ENCODE measurements at regions not wholly inside any gene's neighbourhood (a gene's known extent, or its start where the extent isn't known, plus 50 kb on each side); places are given as distances from the start of the nearest gene placed in this dataset.
A peak's percentile ranks its signal among the peaks of the same experiment; 100 is the strongest.

DNA sequence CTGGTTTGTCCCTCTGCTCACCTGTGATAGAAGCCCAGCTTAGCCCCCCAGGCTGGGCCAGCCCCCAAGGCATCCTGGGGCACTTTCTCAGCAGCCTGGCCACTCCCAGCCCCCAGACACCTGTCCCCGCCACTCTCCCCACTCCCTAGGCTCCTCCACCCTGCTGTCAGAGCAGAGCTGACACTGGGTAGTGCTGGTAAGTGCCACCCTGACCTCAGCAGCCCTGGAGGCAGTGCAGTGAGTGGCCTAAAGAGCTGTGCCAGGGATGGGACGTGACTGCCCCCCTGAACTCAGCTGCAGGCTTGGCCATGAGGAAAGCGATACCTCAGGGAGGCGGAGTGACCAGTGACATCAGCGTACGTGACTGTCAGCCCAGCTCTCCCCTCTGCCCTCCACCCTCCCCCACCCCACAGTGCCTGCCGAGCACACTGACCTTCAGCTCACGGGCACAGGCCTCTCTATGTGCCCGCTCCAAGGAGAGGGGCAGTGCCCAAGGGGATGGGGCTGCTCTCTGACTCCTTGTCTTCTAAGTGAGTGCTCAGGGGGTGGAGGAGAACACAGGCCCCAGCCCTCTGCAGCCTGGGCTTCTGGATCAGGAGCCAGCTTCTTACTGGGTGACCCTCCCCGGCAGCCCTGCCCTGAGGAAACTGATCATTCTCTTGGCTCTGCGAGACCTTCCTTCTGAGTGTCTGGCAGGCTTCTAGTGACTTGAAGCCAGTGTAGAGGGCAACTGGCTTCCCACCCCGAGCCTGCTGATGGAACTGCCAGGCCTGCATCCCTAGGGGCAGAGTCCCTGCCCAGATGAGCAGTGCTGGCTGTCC is 172.7 kb downstream of the MRPL14 start:
- Histone ChIP-seq H3K36me3 (no peaks in the 10 kb centered on the region), H3K9me3 (no peaks in the 10 kb centered on the region), H3K4me3 (no peak overlapping the region), H3K4me1 (peaks cover 0 to 10% (median 3%) of the 10 kb centered on the region in 4 donors), H3K27ac (no peak overlapping the region), H3K27me3 (peaks cover 0 to 12% (median 0%) of the 10 kb centered on the region in 3 donors)
- WGBS, 5 donors, result 87 to 95% (median 88%) methylated on average over 6 to 12 of the region's 12 CpGs
- no peak for DNase-seq
- TF ChIP-seq POLR2AphosphoS5 (IDR thresholded peaks at IDR 0.05), result no peak
- intact Hi-C loops (cut with DNase I; ENCODE audit: low total_unique reads), result no loop called here

GRCh38 chr6:43953794-43954310 is 173.4 kb downstream of the MRPL14 start:
- H3K4me3 ChIP-seq, result no peak overlapping the region
- H3K27me3 ChIP-seq, result peaks cover 0 to 12% (median 0%) of the 10 kb centered on the region in 3 donors
- no peak overlapping the region for H3K27ac ChIP-seq
- TF ChIP-seq POLR2A (IDR thresholded peaks at IDR 0.05), result no peak
- H3K4me1 ChIP-seq, result peaks cover 0 to 10% (median 3%) of the 10 kb centered on the region in 4 donors
- H3K9me3 ChIP-seq, result no peaks in the 10 kb centered on the region
- DNase-seq, result peak in 1 of 2 donors; percentile 64
- H3K36me3 ChIP-seq, result no peaks in the 10 kb centered on the region
- intact Hi-C loops (cut with DNase I; ENCODE audit: low total_unique reads), result no loop called here
- WGBS, 5 donors, result 49 to 78% (median 60%) methylated on average over 3 to 8 of the region's 8 CpGs

DNA sequence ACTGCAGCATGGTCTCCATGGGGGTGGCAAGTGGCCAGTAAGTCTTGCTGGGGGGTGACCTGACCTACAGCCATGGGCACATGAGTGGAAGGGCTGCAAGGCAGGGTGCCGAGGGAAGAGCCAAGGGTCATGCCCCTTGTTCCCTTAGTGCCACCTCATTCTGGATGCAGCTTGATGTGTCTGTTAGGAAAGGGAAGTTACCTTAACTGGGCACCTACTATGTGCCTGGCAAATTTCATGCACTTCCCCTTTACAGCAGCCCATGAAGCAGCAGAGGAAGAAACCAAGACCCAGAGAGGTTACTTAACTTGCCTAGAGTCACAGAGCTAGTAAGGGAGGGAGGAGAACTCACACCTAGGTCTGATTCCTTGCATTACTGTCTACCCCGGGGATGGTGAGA is 174.0 kb downstream of the MRPL14 start:
- H3K4me3 ChIP-seq, result no peak overlapping the region
- H3K4me1 ChIP-seq, result peaks cover 0 to 10% (median 3%) of the 10 kb centered on the region in 4 donors
- 74 to 84% (median 77%) methylated on average over 1 to 2 of the region's 2 CpGs for WGBS, 5 donors
- intact Hi-C loops (cut with DNase I; ENCODE audit: low total_unique reads), result no loop called here
- no peak for DNase-seq
- no peaks in the 10 kb centered on the region for H3K36me3 ChIP-seq
- peaks cover 0 to 12% (median 0%) of the 10 kb centered on the region in 3 donors for H3K27me3 ChIP-seq
- no peaks in the 10 kb centered on the region for H3K9me3 ChIP-seq
- TF ChIP-seq EP300 (IDR thresholded peaks at IDR 0.05) (no peak), POLR2AphosphoS5 (IDR thresholded peaks at IDR 0.05) (no peak), POLR2A (IDR thresholded peaks at IDR 0.05) (no peak)
- TF ChIP-seq, protein P1, sequence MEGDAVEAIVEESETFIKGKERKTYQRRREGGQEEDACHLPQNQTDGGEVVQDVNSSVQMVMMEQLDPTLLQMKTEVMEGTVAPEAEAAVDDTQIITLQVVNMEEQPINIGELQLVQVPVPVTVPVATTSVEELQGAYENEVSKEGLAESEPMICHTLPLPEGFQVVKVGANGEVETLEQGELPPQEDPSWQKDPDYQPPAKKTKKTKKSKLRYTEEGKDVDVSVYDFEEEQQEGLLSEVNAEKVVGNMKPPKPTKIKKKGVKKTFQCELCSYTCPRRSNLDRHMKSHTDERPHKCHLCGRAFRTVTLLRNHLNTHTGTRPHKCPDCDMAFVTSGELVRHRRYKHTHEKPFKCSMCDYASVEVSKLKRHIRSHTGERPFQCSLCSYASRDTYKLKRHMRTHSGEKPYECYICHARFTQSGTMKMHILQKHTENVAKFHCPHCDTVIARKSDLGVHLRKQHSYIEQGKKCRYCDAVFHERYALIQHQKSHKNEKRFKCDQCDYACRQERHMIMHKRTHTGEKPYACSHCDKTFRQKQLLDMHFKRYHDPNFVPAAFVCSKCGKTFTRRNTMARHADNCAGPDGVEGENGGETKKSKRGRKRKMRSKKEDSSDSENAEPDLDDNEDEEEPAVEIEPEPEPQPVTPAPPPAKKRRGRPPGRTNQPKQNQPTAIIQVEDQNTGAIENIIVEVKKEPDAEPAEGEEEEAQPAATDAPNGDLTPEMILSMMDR (IDR thresholded peaks at IDR 0.05), result no peak
- no peak overlapping the region for H3K27ac ChIP-seq

DNA sequence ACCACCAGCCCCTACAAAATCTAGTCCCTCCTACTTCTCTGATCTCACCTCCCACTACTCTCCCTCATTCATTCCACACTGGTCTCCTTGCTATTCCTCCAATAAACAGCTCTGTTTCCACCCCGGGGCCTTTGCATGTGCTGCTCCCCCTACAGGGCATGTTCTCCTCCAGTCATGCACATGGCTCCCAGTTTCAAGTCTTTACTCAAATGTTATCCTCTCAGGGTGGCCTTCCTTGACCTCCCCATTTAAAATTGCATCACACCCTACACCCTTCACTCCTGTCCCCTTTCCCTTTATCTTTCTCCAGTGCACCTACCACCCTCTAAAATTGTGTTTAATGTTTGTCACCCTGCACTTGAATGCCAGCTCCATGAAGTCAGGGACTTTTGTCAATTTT is 174.5 kb downstream of the MRPL14 start:
- Histone ChIP-seq H3K27me3 (peaks cover 0 to 12% (median 0%) of the 10 kb centered on the region in 3 donors), H3K4me3 (no peak overlapping the region), H3K27ac (no peak overlapping the region), H3K36me3 (no peaks in the 10 kb centered on the region), H3K9me3 (no peaks in the 10 kb centered on the region), H3K4me1 (peaks cover 0 to 10% (median 3%) of the 10 kb centered on the region in 4 donors)
- no peak for DNase-seq
- TF ChIP-seq POLR2AphosphoS5 (IDR thresholded peaks at IDR 0.05), result no peak
- no peak for TF ChIP-seq POLR2A (IDR thresholded peaks at IDR 0.05)
- TF ChIP-seq, protein P1 (IDR thresholded peaks at IDR 0.05), result peak in 1 of 7 experiments; percentile 2
- TF ChIP-seq EP300 (IDR thresholded peaks at IDR 0.05), result no peak
- WGBS, 5 donors, result 83 to 91% (median 90%) methylated on average over 1 of the region's 1 CpG
- intact Hi-C loops (cut with DNase I; ENCODE audit: low total_unique reads), result no loop called here

- Histone ChIP-seq H3K4me3 (no peak overlapping the region), H3K27me3 (peaks cover 0 to 12% (median 0%) of the 10 kb centered on the region in 3 donors), H3K27ac (no peak overlapping the region), H3K36me3 (no peaks in the 10 kb centered on the region), H3K9me3 (no peaks in the 10 kb centered on the region), H3K4me1 (peaks cover 0 to 6% (median 2%) of the 10 kb centered on the region in 4 donors)
- intact Hi-C loops (cut with DNase I; ENCODE audit: low total_unique reads), result no loop called here
- 87 to 96% (median 90%) methylated on average over 8 of the region's 8 CpGs for WGBS, 5 donors
- TF ChIP-seq POLR2A (IDR thresholded peaks at IDR 0.05), result no peak
- DNase-seq, result no peak
Measured at GRCh38 chr6:43951756-43952675, 175.2 kb downstream of the MRPL14 start.
